OCI-LY7 (cell line): ENCODE measurements at regions not wholly inside any gene's neighbourhood (a gene's known extent, or its start where the extent isn't known, plus 50 kb on each side); places are given as distances from the start of the nearest gene placed in this dataset.

Experiments
- BruUV-seq: library from RNA; stranded (reverse); fragments of 400-500 nt; replicated peaks from 2 replicates; lab custom pipeline; 2021; lab: Mats Ljungman, UMichigan
- CTCF ChIA-PET: fragments of 300-600 bp; sonication (Branson Sonifier 250); formaldehyde crosslinking; loops from one replicate; lab custom pipeline; 2022; ENCODE audit warnings: antibody characterized with exemption; ENCODE audit not compliant: unreplicated experiment; lab: Charles Lee
- POLR2A ChIA-PET: fragments of 300-600 bp; sonication (Branson Sonifier 250); formaldehyde crosslinking; loops from one replicate; lab custom pipeline; 2022; ENCODE audit warnings: antibody characterized with exemption; lab: Charles Lee
- DNase-seq: peaks from one replicate; pipeline ENCODE4 v3.0.0-alpha.2; 2015; ENCODE audit warnings: low spot score
- H2AFZ ChIP-seq: fragments of 200-600 bp; sonication (generic), shearing (Covaris generic); 2 replicates; pipeline ENCODE4 v1.6.1; 2014; ENCODE audit warnings: mild to moderate bottlenecking, antibody characterized with exemption, low read length, moderate library complexity
- H3K27ac ChIP-seq: fragments of 200-600 bp; sonication (generic); 2 replicates; pipeline ENCODE4 v1.5.1; 2014; ENCODE audit warnings: mixed run types, low read depth, mild to moderate bottlenecking, moderate library complexity, low read length, inconsistent platforms; ENCODE audit not compliant: poor library complexity, severe bottlenecking
- H3K36me3 ChIP-seq: fragments of 200-600 bp; sonication (generic); 2 replicates; pipeline ENCODE4 v1.6.1; 2014; ENCODE audit warnings: mild to moderate bottlenecking, antibody characterized with exemption, low read length, moderate library complexity, mixed read lengths; ENCODE audit not compliant: insufficient read depth
- H3K4me1 ChIP-seq: fragments of 200-600 bp; sonication (generic); 2 replicates; pipeline ENCODE4 v1.5.1; 2014; ENCODE audit warnings: mild to moderate bottlenecking, low read length; ENCODE audit not compliant: insufficient read depth, poor library complexity, severe bottlenecking
- H3K4me2 ChIP-seq: fragments of 200-600 bp; sonication (generic); 2 replicates; pipeline ENCODE4 v1.6.1; 2014; ENCODE audit warnings: mild to moderate bottlenecking, low read length
- H3K4me3 ChIP-seq: fragments of 200-600 bp; sonication (generic); 2 replicates; pipeline ENCODE4 v1.5.1; 2014; ENCODE audit warnings: mild to moderate bottlenecking, low read depth, low read length; ENCODE audit not compliant: poor library complexity, severe bottlenecking
- H3K79me2 ChIP-seq: fragments of 200-600 bp; sonication (generic); 2 replicates; pipeline ENCODE4 v1.6.1; 2016; ENCODE audit warnings: low read depth, mild to moderate bottlenecking, low read length, moderate library complexity, mixed read lengths; ENCODE audit not compliant: insufficient read depth
- H3K9me2 ChIP-seq: fragments of 200-600 bp; sonication (generic); 2 replicates; pipeline ENCODE4 v1.6.1; 2016; ENCODE audit warnings: mild to moderate bottlenecking, low read length, mixed read lengths; ENCODE audit not compliant: insufficient read depth
- H3K9me3 ChIP-seq: fragments of 200-600 bp; sonication (generic); 2 replicates; pipeline ENCODE4 v1.6.1; 2014; ENCODE audit warnings: mild to moderate bottlenecking, mixed run types, low read length, mixed read lengths
- H4K20me1 ChIP-seq: fragments of 200-600 bp; sonication (generic); 2 replicates; pipeline ENCODE4 v1.6.1; 2014; ENCODE audit warnings: mild to moderate bottlenecking, antibody characterized with exemption, low read length, moderate library complexity, mixed read lengths; ENCODE audit not compliant: insufficient read depth
- EZH2phosphoT487 ChIP-seq: fragments of 200-600 bp; sonication (generic); IDR thresholded peaks from 2 replicates; pipeline ENCODE4 v1.6.1; 2018; ENCODE audit warnings: low read depth, borderline replicate concordance, mild to moderate bottlenecking, mixed run types, antibody characterized with exemption, low read length, moderate library complexity, mixed read lengths
- intact Hi-C: fragments of 100-400 bp; cut with micrococcal nuclease; formaldehyde crosslinking; loops from one replicate; pipeline ENCODE4 v1.10.0; 2022; ENCODE audit not compliant: unreplicated experiment
- TF ChIP-seq, protein P1 (sequence below): fragments of 200-600 bp; sonication (generic); conservative IDR thresholded peaks from 2 replicates; pipeline ENCODE4 v1.5.1; 2014; ENCODE audit warnings: mild to moderate bottlenecking, antibody characterized with exemption, low read length, moderate library complexity, mixed read lengths

GRCh38 chr7:50855526-50855925, 72.8 kb upstream of the GRB10 start:
- Histone ChIP-seq H3K4me3 (no peak overlapping the region), H3K4me2 (no peak overlapping the region), H3K9me3 (no peaks in the 10 kb centered on the region), H3K27ac (no peak overlapping the region), H2AFZ (no peak overlapping the region), H4K20me1 (no peaks in the 10 kb centered on the region), H3K9me2 (no peaks in the 10 kb centered on the region), H3K36me3 (no peaks in the 10 kb centered on the region), H3K79me2 (no peaks in the 10 kb centered on the region), H3K4me1 (no peaks in the 10 kb centered on the region)
- ChIA-PET CTCF (no interaction called here), POLR2A (interaction anchor here (0.5 kb wide), 1 partner anchor 8 kb away, joined by 3 read pairs; no protein-coding TSS in a partner anchor)
- no peak for DNase-seq
- intact Hi-C loops = no loop called here
- BruUV-seq = no TSS peak
- TF ChIP-seq EZH2phosphoT487 = no peak
- TF ChIP-seq, protein P1, sequence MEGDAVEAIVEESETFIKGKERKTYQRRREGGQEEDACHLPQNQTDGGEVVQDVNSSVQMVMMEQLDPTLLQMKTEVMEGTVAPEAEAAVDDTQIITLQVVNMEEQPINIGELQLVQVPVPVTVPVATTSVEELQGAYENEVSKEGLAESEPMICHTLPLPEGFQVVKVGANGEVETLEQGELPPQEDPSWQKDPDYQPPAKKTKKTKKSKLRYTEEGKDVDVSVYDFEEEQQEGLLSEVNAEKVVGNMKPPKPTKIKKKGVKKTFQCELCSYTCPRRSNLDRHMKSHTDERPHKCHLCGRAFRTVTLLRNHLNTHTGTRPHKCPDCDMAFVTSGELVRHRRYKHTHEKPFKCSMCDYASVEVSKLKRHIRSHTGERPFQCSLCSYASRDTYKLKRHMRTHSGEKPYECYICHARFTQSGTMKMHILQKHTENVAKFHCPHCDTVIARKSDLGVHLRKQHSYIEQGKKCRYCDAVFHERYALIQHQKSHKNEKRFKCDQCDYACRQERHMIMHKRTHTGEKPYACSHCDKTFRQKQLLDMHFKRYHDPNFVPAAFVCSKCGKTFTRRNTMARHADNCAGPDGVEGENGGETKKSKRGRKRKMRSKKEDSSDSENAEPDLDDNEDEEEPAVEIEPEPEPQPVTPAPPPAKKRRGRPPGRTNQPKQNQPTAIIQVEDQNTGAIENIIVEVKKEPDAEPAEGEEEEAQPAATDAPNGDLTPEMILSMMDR = no peak

DNA sequence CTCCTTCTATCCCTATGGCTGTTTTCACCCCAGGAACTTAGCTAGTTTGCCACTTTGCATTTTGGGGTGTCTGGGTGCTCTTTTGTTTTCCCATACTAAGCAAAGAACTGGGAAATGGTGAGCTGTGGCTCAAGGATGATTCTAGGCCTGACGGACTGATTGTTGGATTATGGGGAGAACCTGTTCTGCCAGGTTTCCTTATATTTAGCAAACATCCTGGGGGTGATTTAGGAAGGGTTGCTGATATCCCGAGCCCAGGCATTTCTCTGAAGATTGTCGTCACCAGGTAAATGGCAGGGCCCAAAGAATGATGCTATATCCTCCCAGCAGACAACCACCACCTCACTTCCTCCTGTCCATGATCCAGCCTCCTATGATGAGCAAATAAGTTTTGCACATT, 72.1 kb upstream of the GRB10 start:
- Histone ChIP-seq H4K20me1 (no peaks in the 10 kb centered on the region), H3K79me2 (no peaks in the 10 kb centered on the region), H2AFZ (no peak overlapping the region), H3K4me2 (no peak overlapping the region), H3K4me3 (no peak overlapping the region), H3K4me1 (no peaks in the 10 kb centered on the region), H3K27ac (no peak overlapping the region), H3K9me2 (no peaks in the 10 kb centered on the region), H3K36me3 (no peaks in the 10 kb centered on the region), H3K9me3 (no peaks in the 10 kb centered on the region)
- DNase-seq = no peak
- no peak for TF ChIP-seq EZH2phosphoT487
- TF ChIP-seq, protein P1 = no peak
- intact Hi-C loops = no loop called here
- ChIA-PET POLR2A (no interaction called here), CTCF (no interaction called here)
- no TSS peak for BruUV-seq

- Histone ChIP-seq H3K27ac (no peak overlapping the region), H4K20me1 (no peaks in the 10 kb centered on the region), H3K4me1 (no peaks in the 10 kb centered on the region), H3K4me3 (no peak overlapping the region), H2AFZ (no peak overlapping the region), H3K9me3 (no peaks in the 10 kb centered on the region), H3K9me2 (no peaks in the 10 kb centered on the region), H3K4me2 (no peak overlapping the region), H3K79me2 (no peaks in the 10 kb centered on the region), H3K36me3 (no peaks in the 10 kb centered on the region)
- ChIA-PET CTCF (no interaction called here), POLR2A (no interaction called here)
- intact Hi-C loops = no loop called here
- DNase-seq = no peak
- TF ChIP-seq EZH2phosphoT487 = no peak
- TF ChIP-seq, protein P1 = no peak
- BruUV-seq = no TSS peak
Measured at GRCh38 chr7:50854247-50854646, 71.6 kb upstream of the GRB10 start.
